T1000 (cell line): ENCODE measurements at regions not wholly inside any gene's neighbourhood (a gene's known extent, or its start where the extent isn't known, plus 50 kb on each side); places are given as distances from the start of the nearest gene placed in this dataset.
"Not testable (repeated sequence)": the region's sequence is repeated elsewhere in the genome, so short reads cannot be mapped to it uniquely, and the experiment has no call there.

Source experiments
- DNase-seq: peaks from one replicate; lab custom pipeline; 2025; ENCODE audit warnings: mixed read lengths; lab: John Stamatoyannopoulos, UW

DNA sequence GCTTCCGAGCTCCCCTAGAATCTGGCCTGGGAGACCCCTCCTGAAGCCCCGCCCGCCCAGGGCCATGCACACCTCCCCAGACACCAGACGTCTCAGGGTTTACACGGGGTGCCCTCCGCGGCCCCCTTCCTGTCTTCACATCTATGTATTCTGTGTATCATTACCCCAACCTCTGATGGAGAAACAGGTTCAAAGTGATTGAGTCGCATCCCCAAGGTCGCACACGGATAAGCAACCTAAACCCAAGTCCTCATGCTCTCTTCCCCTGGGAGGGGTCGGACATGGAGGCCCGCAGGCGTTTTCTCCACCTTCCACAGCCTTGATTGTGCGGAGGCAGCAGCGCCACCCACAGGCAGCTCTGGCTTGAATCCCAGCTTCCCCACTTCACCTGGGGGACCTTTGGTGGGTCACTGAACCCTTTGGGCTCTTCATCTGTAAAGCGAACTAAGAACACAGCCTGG is 237.3 kb downstream of the BCL11B start:
- DNase-seq, result no peak

DNA sequence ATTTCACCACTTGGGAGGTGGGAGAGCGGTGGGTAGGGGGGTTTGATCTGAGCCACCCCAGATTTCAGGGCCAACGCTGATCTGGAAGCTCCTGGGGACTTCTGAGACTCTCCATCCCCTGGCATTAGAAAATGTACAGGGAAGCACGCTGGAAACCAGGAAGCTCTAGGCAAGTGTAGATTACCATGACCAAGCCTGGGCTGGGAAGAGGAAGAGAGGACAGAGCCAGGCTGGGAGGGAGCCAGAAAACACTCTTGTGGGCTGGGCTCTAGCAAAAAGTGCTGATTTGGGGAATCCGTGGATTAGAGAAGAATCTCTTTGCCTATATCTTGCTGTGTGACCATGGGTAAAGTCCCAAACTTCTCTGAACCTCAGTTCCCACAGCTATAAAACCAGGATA is 236.7 kb downstream of the BCL11B start:
- DNase-seq, result no peak

DNA sequence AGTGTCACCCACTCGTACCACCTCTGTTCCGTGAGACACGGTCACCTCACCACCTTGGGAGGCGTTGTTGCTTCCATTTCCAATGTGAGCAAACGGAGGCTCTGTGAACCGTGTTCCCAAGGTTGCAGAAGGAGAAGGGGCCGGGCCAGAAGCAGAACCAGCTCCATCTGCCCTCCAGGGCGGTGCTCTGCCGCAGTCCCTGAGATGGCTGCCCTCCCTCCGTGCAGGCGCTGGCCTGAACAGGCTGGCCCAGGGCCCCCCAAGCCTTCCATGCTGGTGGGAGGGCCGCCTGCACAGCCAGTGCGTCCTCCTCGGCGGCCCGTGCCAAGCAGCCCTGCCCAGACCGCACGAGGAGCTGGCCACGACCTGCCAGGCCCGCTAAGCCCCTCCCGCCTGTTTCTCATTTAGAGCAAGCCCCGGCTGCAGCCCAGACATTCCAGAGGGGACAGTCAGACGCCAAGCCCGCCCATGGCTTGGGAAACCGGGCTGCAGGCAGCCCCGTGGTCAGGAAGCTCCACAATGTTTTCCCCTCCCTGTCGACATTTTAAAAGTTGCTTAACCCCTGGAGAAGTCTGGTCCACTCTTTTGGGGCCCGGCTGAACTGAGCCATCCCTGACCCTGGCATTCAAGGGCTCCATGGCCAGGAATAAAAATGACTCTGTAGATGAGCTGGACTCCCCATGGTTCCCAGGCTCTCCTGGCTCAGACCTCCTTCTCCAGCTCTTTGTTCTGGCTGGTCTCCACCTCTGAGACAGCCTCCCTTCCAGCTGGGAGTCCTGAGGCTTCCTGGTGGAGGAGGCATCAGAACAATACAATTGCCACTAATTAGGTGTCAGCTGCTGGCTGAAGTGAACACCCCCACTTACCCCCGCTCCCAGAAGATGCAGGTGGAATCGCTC is 236.0 kb downstream of the BCL11B start:
- peak; percentile 53 for DNase-seq

DNA sequence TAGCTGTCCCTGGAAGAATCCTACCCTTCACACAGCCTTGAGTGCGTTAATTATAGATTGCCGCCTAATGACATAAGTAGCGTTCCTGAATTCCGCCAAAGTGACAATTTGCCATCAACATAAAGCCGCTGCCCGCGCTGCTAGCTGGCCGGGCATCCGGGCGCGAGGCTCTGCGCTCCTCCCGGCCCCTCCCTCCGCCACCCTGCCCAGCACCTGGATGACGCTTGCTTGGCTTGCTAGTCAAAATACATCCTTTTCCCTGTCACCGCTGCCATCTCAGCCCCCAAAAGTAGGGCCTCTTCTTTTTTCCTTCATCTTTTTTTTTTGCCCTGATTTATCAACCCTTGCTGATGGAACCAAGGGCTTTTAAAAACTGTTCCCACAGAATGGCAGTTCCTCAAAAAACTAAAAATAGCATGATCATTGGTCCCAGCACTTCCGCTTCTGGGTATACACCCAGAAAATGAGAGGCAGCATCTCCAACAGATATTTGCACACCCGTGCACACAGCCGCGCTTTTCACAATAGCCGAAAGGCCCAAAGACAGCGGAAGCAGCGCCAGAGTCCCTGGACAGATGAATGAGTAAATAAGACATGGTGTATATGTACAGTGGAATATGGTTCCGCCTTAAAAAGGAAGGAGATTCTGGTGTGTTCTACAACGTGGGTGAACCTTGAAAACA is 235.2 kb downstream of the BCL11B start:
- DNase-seq, result no peak

DNA sequence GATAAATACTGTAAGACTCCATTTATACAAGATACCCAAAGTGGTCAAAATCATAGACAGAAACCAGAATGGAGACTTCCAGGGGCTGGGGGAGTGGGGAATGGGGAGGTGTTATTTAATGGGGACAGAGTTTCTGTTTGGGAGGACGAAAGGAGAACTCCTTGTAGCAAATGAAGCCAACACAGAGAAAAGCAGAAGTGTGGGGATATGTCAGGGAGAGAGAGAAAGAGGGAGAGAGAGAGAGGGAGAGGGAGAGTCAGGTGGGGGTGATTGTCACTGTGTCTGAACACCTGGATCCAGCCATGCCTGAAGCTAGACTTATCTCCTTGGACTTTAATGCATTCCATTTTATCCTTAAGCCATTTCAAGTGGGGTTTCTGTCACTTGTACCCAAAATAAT is 234.7 kb downstream of the BCL11B start:
- not testable (repeated sequence) for DNase-seq

DNA sequence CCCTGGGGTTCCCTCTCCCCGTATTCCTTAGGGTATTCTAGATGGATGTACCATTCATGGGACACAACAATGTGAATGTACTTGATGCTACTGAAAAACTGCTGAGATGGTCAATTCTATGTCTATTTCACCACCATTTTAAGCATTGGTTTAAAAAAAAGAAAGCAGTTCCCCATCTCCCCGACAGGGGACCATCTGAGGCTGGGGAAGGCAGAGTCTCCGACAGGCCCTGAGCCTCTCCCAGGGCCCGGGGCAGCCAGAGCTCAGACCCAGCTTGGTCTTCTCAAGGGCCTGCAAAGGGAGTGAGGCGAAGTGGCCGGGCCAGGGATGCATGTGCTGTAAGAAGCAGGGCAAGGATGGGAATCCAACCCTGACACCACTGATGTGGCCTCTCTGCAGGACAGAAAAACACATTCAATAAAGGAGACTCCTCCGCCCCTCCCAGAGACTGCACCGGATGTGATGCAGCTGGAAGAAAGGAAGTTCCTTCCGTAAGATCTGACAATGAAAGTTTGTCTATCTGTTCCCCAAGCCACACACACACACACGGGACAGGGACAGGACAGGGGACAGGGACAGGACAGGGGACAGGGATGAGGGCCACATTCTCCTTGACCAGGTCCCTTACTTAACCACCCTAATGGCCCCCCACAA is 234.1 kb downstream of the BCL11B start:
- DNase-seq, result no peak

DNA sequence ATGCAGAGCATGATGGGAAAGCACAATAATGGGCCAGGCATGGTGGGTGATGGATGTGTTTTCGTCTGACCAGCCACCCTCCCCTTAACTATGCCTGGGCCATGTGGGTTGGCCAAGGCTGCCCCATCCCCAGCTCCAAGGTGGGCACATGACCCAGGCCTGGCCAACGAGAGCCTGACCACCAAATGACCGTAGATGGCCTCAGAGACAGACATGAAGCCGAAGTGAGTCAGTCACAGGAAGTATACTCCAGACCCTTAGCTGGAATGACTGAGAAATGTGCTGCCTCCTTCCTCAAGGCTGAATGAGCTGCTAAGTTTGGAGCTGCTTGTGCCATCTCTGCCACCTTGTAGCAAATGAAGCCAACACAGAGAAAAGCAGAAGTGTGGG is 233.6 kb downstream of the BCL11B start:
- DNase-seq, result no peak

DNA sequence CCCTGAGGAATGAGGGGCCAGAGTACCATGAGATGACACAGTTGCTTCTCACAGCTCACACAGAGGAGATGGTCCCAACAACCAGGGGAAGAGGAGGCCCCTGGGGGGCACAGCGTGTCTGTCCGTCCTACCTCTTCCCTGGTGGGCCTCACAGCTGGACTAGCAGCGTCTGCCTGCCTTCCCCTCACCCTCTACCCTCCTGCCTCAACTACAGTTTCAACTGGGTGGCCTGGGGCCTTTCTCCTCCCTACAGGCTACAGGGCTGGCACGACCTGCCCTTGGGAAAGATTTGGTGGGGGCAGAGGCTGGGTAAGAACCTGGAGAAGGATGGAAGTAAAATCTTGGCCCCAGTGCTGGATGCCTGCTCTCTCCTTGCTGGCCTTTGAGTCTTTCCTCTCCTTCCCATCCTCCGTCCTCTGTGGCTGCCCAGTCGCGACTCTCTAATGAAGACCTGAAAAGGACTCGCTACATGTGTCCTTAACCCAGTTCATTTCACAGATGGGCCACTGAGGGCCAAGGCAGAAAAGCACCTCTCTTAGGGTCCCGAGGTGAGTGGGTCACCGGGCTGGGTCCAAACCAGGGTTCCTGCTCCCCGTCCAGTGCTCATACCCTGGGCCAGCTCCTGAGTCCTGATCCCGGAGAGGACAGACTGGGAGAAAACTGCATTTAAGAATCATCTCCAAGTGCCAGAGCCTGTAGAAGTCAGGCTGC is 232.5 kb downstream of the BCL11B start:
- no peak for DNase-seq

DNA sequence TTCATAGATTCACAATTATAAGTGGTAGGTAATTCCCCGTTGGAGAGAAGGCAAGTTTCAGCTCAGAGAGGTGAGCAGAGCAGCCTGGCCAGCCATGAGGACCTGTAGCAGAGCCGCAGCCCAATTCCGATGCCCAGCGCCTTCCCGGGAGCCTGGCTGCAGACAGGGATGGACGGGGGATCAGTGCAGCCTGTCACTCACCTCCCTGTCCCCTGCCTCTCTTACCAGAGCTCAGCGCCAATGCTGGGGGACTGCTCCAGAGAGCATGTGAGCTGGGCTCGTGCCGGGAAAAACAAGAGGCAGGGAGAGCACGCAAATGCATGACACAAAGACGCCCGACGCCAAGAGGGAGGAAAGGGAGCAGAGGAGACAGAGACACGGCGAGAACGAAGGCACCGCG is 231.9 kb downstream of the BCL11B start:
- DNase-seq, result no peak

DNA sequence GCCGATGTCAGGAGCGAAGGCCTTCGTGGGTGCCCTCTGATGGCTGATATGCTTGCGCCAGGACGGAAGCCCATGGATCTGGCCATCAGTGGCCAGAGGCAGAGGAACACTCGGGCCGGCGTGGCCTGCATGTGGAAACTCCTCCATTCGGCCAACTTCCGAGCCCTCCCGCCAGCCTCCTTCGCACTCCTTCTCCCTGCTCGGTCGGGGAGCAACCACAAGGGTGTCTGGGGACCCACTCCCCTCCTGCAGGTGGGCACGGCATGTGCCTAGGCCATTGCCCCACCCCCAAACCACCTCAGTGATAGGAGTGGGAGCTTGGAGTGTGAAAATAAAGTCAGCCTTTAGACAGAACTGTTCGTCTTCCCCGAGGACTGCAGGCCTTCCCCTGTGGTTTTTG is 231.3 kb downstream of the BCL11B start:
- no peak for DNase-seq

DNA sequence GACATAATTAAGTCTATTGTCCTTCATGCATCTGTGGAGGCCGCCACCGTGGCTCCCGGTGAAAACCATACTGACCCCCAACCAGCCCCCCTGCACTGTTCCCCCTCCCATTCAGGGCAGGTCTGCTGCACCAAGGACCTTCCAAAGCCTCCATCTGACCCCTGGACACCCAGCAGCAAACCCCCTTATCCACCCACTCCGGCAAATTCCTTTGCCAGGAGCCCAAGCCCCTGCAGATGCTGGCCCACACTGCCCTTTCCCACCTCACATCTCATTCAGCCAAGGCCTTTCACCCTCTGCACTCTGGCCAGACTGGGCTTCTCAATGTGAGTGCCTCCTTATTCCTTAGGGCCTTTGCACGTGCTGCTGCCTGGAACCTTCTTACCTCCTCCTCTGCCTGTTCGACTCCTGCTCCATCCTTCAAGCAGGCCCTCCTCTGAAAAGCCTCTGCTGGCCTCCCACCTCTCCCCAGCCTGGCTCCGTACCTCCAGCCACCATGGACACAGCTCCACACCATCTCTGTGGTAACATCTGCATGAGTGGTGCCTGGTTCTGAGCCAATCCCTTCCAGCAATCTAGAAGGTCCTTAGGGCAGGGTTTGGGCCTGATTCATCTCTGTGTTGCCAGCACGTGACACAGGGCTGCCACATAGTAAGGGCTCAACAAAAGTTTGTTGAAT is 230.7 kb downstream of the BCL11B start:
- no peak for DNase-seq

DNA sequence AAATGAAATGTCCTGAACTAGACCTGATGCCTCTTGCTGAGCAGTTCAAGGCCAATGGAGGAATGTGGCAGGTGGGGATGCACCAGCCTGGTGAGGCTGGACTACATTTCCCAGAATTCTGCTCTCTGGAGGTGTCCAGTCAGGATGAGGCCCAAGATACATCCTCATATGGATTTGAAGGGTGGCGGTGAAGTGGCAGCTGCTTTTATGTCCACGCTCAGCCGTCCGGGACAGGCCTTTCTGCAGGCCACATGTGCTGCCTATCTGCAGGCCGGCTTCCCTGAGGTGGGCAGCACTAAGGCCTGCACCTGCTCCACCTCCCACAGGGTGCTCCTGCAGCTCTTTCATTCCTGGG is 230.2 kb downstream of the BCL11B start:
- no peak for DNase-seq

DNA sequence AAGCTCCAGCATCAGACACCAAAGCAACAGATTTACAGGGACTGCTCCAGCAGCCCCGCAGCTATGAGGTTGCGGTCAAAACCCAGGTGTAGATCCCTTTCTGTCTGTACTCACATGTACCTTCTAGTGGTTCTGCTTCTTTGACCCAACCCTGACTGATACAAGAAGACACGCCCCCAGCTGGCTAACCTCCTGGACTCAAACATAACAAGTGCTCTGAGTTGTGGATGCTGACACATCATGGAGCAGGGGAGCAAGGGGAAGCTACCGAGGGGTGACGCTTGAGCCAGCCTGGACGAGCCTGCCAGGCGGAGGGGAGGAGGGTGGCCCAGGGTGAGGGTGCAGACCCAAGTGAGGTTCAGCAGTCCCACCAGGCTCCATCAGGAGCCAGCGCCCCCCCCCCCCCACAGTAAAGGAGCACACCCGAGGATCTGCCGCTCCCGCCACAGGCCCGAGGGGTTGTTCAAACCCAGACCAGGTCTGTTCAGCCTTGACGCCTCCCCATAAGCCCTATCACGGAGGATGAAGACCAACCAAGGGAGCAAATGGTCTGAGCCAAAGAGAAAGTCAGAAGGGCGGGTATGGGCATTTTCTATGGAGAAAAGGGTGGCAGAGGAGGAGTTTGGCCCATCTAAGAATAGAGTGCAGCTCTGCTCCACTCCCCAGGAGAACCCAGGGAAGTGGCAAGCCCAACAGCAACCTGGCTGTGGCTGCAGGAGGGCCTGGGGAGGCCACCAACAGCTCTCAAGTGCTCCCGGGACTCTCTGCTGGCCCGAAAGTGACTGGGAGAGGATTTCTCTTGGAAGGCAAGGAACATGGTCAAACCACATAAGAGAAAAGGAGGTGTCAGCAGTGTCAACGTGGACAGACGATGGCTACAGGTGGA is 229.4 kb downstream of the BCL11B start:
- no peak for DNase-seq

DNA sequence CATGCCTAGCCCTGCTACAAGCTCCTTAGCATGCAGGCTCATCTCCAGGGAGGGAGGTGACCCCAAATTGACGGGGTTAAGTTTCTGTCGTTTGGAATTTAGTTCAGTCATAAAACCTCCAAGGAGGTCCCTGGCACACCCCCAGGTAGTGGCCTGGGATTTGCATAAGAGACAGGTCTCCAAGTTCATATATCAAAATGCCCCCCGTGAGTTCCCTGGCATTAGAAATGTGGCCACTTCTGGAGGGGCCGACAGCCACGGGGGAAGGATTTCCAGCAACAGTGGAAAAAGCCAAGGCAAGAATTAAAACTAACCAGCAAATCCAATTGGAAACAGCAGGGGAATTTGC is 228.8 kb downstream of the BCL11B start:
- no peak for DNase-seq

DNA sequence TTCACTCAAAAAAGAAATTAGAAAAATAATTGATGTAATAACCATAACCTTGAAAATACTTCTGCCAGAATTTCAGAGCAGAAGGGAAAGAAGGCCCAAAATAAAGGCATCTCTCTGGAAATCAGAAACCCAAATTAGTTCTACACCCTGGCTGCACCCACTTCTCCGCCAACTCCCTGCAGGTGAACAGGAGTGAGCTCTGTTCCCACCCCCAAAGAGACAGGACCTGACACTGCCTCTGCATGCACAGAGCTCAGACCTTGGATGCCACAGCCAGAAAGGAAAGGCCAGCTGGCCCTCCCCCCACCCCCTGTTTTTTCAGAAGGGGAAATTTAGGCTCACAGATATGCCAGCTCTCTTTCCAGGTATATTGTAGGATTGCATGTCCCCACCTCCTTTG is 228.2 kb downstream of the BCL11B start:
- no peak for DNase-seq

DNA sequence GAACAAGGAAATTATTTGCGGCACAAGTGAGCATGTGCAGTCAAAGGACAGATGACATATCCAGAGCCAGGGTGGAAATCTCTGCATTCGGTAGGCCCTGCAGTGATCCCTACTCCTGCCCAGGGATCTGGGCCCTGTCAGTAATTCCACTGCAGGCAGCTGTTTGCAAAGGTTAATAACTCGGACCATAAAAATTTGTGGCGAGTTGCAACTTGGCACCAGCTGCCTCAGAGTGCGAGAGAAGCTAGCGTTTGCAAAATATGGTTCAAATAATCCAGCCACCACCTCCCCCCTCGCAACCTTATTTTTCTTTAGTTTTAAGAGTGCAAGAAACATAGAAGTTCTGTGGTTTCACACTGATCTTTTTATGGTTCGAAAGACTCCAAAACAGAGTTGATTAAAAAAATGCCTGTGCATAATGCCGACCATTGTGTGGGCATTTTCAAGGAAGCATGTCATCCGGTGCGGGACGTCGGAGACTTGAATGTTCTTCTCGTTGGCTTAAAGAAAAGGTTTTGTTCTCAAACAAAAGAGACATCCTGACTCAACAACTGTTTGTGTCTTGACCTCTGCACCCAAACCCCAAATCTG is 224.5 kb downstream of the BCL11B start:
- DNase-seq, result no peak

DNA sequence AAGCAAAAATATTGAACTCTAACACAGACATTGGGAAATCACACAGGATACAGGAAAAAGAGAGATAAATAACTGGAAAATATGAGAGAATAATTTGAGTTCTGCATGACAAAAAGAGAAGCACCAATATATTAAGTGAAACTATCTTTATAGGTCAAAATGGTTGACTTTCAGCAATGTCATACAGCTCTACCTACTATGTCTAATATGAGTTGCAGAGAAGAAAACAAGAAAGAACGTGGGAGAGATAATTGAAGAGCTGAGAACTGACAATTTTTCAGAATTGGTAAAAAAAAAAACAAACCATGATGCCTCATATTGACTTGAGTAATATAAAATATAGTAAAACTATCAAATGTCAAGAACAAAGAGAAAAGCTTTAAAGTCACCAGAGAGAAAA is 221.7 kb downstream of the BCL11B start:
- DNase-seq, result no peak

DNA sequence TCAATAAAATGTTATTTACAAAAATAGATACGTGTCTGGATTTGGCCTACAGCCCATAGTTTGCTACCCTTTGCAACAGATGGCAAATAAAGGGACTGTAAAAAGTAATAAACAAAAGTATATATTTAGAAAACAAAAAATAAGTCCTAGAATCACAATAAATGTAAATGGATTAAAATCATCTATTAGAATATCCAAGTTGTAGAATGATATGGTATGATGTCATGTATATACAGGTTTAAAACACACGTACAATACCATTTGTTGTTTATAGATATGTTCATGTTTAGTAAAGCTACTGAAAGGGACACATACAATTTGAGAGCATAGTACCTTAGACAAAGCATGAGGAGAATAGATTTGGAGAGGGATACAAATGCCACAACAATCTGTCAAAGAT is 219.5 kb downstream of the BCL11B start:
- DNase-seq, result no peak

DNA sequence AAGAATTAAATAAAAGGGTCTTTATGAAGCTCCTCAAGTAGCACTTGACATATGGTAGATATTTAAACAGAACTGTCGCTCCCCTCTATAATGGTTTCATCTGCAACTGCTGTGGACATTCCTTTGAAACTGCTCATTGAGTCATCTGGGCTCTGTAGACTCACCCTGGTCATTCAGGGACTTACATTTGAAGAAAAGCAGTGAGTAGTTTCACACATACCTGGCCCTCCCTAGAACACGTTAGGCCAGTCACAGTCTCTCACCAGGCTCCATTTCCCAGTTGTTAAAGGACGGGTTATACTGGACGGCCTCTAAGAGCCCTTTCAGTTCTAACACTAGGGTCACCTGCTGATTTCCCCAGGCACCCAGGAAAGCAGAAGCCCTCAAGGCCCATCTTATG is 217.0 kb downstream of the BCL11B start:
- DNase-seq, result no peak

DNA sequence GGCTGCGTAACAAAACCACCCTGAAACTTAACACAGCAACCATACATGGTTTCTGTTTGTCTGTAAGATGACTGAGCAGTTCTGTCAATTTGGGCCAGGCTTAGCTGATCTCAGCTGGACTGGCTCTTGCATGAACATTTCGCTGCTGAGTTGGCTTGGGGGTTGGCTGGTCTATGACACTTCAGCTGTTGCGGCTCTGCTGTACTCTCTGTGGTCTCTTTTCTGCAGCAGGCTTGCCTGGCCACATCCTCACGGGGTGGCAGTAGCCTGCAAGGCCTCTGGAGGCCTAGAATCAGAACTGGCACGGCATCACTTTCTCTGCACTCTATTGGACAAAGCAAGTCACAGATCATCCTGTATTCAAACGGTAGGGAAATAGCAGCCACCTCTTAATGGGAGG is 216.2 kb downstream of the BCL11B start:
- no peak for DNase-seq
